GM21390 (cell line): ENCODE measurements at regions not wholly inside any gene's neighbourhood (a gene's known extent, or its start where the extent isn't known, plus 50 kb on each side); places are given as distances from the start of the nearest gene placed in this dataset.

Source experiments
- ATAC-seq: cut with Tn5 transposase; IDR thresholded peaks from one replicate; pipeline ENCODE4 v1.9.1; 2021; ENCODE audit not compliant: unreplicated experiment

- no peak for ATAC-seq
These were observed 1835.2 kb upstream of the NUDT12 start for GRCh38 chr5:105397749-105398148.

GRCh38 chr5:105392710-105393149 is 1830.1 kb upstream of the NUDT12 start:
- no peak for ATAC-seq

- no peak for ATAC-seq
These were observed 1829.6 kb upstream of the NUDT12 start for GRCh38 chr5:105392122-105392709.

GRCh38 chr5:105380126-105380525 is 1817.5 kb upstream of the NUDT12 start:
- no peak for ATAC-seq

- ATAC-seq: no peak
These were observed 1808.6 kb upstream of the NUDT12 start for GRCh38 chr5:105371169-105371568.

GRCh38 chr5:105350486-105351140 is 1788.0 kb upstream of the NUDT12 start:
- no peak for ATAC-seq

GRCh38 chr5:105331558-105331957 is 1769.0 kb upstream of the NUDT12 start:
- ATAC-seq: no peak

GRCh38 chr5:105330185-105330584 is 1767.6 kb upstream of the NUDT12 start:
- ATAC-seq: no peak

GRCh38 chr5:105304859-105305258 is 1742.3 kb upstream of the NUDT12 start:
- ATAC-seq: no peak

GRCh38 chr5:105288946-105289345 is 1726.4 kb upstream of the NUDT12 start:
- ATAC-seq: no peak

- no peak for ATAC-seq
These were observed 1720.5 kb upstream of the NUDT12 start for GRCh38 chr5:105283134-105283533.

GRCh38 chr5:105274079-105274478 is 1711.5 kb upstream of the NUDT12 start:
- ATAC-seq: no peak

GRCh38 chr5:105263515-105263914 is 1700.9 kb upstream of the NUDT12 start:
- ATAC-seq: no peak

GRCh38 chr5:105259581-105260217 is 1697.1 kb upstream of the NUDT12 start:
- no peak for ATAC-seq

GRCh38 chr5:105238561-105238960 is 1676.0 kb upstream of the NUDT12 start:
- ATAC-seq: no peak

- ATAC-seq: no peak
These were observed 1668.0 kb upstream of the NUDT12 start for GRCh38 chr5:105230516-105231157.

- ATAC-seq: no peak
These were observed 1655.4 kb upstream of the NUDT12 start for GRCh38 chr5:105218018-105218417.

GRCh38 chr5:105213078-105213477 is 1650.5 kb upstream of the NUDT12 start:
- ATAC-seq: no peak

GRCh38 chr5:105207066-105207465 is 1644.5 kb upstream of the NUDT12 start:
- ATAC-seq: no peak

- ATAC-seq: no peak
These were observed 1634.9 kb upstream of the NUDT12 start for GRCh38 chr5:105197531-105197930.

GRCh38 chr5:105195765-105196164 is 1633.2 kb upstream of the NUDT12 start:
- no peak for ATAC-seq

GRCh38 chr5:105172918-105173317 is 1610.3 kb upstream of the NUDT12 start:
- ATAC-seq: no peak
